Psoas muscle (tissue), 7 donors: ENCODE measurements at regions not wholly inside any gene's neighbourhood (a gene's known extent, or its start where the extent isn't known, plus 50 kb on each side); places are given as distances from the start of the nearest gene placed in this dataset.

Source experiments
- ATAC-seq, 4 donors: fragments of 200-7000 bp; cut with Tn5 transposase; one replicate each; pipeline ENCODE4 v1.9.1; 2020; ENCODE audit warnings: moderate library complexity in 3 of 4, mild to moderate bottlenecking in 2 of 4
- DNase-seq, 2 donors: peaks; one replicate each; pipeline ENCODE4 v3.0.0-alpha.2; 2020
- H3K27ac ChIP-seq: fragments of 200-600 bp; one replicate; pipeline ENCODE4 v1.8.0; 2022
- H3K27me3 ChIP-seq, 3 donors: fragments of 200-600 bp in 1 of 3; one replicate each; pipeline versions ENCODE4 v1.6.1 to v1.8.0; 2013 to 2022; ENCODE audit warnings: low read length in 2 of 3, mild to moderate bottlenecking in 2 of 3, moderate library complexity in 1 of 3; ENCODE audit not compliant: insufficient read depth in 3 of 3
- H3K36me3 ChIP-seq, 2 donors: fragments of 200-600 bp in 1 of 2; one replicate each; pipeline versions ENCODE4 v1.6.1 to v1.8.0; 2013 to 2022; ENCODE audit warnings: low read depth in 1 of 2, mild to moderate bottlenecking in 1 of 2, moderate library complexity in 1 of 2; ENCODE audit not compliant: insufficient read depth in 1 of 2
- H3K4me1 ChIP-seq: fragments of 200-600 bp; one replicate; pipeline ENCODE4 v1.8.0; 2022
- H3K4me3 ChIP-seq: fragments of 200-600 bp; one replicate; pipeline ENCODE4 v1.8.0; 2022; ENCODE audit warnings: mild to moderate bottlenecking
- H3K9me3 ChIP-seq: fragments of 200-600 bp; one replicate; pipeline ENCODE4 v1.8.0; 2022
- WGBS, 3 donors: extraction: QIAGEN DNeasy Blood & Tissue Kit; methylation state at CpG; one replicate each; pipeline versions ENCODE4 v1.1.6 to v1.1.7; 2013; 5-methylcytosine and 5-hydroxymethylcytosine counted together
- intact Hi-C, 2 donors: fragments of 100-400 bp; cut with DNase I; formaldehyde crosslinking; loops; one replicate each; pipeline versions ENCODE4 v1.11.0 to v1.14.2; 2022
- TF ChIP-seq, protein P1 (sequence below): fragments of 200-600 bp; IDR thresholded peaks from one replicate; pipeline ENCODE4 v1.8.0; 2022; ENCODE audit warnings: antibody characterized with exemption
- donor health status: healthy with polysubstance abuse.
- donor health status: DM: no; HTN: no; CAD: no; lungs with moderate emphysema.
- donor health status: Bipolar disorder and iron deficiency.
- donor health status: healthy.
- donor health status: DM: yes; HTN: yes; CAD: no.
- donor health status: DM: no; HTN: no; CAD: no.
- donor health status: DM: yes; HTN: yes; CAD: no.

DNA sequence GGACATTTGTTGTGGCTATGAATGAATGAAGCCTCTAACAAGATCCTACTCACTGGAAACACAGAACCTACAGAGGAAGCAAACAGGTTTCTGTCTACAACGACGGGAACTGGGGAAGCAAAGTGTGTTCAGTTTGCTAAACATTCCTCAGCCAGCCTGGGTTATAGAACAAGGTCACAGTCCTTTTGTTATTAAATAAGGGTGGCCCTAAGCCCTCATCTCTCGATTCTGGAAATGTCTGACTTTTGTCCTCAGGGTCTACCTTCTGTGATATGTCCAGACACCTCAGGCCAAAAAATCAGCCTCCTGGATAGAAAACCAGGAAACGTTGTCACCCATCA lies 64.6 kb upstream of the ARHGEF7 start:
- H3K27ac ChIP-seq = no peak overlapping the region
- 25 to 39% (median 25%) methylated on average over 4 of the region's 4 CpGs for WGBS, 3 donors
- TF ChIP-seq, protein P1, sequence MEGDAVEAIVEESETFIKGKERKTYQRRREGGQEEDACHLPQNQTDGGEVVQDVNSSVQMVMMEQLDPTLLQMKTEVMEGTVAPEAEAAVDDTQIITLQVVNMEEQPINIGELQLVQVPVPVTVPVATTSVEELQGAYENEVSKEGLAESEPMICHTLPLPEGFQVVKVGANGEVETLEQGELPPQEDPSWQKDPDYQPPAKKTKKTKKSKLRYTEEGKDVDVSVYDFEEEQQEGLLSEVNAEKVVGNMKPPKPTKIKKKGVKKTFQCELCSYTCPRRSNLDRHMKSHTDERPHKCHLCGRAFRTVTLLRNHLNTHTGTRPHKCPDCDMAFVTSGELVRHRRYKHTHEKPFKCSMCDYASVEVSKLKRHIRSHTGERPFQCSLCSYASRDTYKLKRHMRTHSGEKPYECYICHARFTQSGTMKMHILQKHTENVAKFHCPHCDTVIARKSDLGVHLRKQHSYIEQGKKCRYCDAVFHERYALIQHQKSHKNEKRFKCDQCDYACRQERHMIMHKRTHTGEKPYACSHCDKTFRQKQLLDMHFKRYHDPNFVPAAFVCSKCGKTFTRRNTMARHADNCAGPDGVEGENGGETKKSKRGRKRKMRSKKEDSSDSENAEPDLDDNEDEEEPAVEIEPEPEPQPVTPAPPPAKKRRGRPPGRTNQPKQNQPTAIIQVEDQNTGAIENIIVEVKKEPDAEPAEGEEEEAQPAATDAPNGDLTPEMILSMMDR = no peak
- DNase-seq (no peak), ATAC-seq (no peak)
- H3K4me3 ChIP-seq = no peak overlapping the region
- no peaks in the 10 kb centered on the region for H3K36me3 ChIP-seq
- intact Hi-C loops = loop anchor here (1.0 to 5.0 kb wide), 2 partner anchors 106 to 133 kb away; partner anchors contain the start of gene ANKRD10 (in 1 of the 2)
- no peaks in the 10 kb centered on the region for H3K27me3 ChIP-seq
- H3K9me3 ChIP-seq = no peaks in the 10 kb centered on the region
- H3K4me1 ChIP-seq = peaks cover 11% of the 10 kb centered on the region

DNA sequence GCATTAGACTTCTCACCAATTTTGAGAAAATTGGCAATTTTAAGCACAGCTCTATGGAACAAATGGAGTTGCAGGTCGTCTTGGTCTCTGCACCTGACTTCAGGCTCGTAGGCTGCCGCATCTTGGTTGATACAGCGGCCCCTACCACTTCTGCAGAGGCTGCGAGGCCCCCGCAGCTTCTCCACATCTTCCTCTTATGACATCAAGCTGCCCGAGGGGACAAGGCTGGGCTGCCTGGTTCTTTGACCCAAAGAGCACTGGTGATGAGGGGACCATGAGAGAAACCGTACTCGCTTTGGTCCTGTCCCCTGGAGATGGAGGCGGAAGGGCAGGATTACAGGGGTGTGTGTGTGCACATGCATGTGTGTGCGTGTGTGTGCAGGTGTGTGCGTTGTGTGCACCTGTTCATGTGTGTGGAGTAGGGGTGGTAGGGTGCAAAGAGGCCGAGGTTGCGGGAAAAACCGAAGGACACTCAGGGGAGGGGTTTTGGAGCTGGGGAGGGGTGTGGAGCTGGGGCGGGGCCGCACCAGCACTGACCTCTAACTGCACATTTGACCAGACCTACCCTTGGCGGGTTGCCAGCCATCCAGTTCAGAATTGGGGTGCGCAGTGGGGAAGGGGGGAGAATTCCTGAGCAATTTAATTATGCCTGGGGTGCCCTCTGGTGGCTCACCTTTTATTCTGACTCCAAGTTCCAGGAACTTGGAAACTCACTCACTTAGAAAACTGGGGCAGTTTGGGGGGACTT lies 65.1 kb upstream of the ARHGEF7 start:
- Histone ChIP-seq H3K4me3 (no peak overlapping the region), H3K4me1 (peaks cover 11% of the 10 kb centered on the region), H3K36me3 (no peaks in the 10 kb centered on the region), H3K27ac (no peak overlapping the region), H3K27me3 (no peaks in the 10 kb centered on the region), H3K9me3 (no peaks in the 10 kb centered on the region)
- TF ChIP-seq, protein P1 = peak; percentile 52
- DNase-seq (peak in 1 of 2 donors; percentile 41), ATAC-seq (peak in 1 of 4 donors; percentile 46)
- intact Hi-C loops = loop anchor here (1.0 to 10.0 kb wide), 3 partner anchors 106 to 455 kb away; partner anchors contain the start of gene ANKRD10 (in 1 of the 2)
- WGBS, 3 donors = 68 to 71% (median 70%) methylated on average over 19 of the region's 19 CpGs

DNA sequence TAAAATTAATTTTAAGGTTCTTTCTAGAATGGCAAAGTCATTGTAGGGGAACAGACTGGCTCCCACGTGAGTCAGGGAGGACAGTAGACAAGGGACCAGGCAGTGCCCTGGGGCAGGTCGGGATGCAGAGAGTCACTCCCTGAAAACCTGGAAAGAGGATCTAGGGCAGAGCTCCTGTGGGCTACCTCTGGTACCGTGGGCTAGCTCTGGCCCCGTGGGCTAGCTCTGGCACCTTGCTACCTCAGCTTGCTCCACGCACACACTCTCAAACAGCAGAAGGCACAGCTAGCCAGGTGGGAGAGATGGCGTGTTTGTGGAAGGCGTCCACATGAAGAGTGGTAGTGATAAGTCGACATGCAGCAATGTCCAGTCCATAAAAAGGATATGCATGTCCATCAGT lies 66.7 kb upstream of the ARHGEF7 start:
- Histone ChIP-seq H3K27ac (no peak overlapping the region), H3K4me1 (peaks cover 11% of the 10 kb centered on the region)
- ATAC-seq = no peak

DNA sequence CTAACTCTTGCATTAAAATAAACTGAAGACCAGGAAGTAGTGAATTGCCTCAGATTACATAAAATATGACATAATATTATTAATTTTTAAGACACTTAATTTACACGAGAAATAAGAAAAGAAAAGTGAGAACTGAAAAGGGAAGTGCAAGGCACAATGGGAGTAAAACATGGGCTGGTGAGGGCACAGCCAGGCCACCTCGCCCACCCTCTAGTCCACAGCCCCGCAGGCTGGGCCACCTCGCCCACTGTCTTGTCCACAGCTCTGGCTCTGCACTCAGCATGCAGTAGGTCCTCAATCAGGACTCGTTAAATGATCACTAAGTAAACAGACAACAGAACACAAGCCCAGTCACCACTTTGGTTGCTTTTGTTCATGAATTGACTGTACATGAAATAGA lies 67.8 kb upstream of the ARHGEF7 start:
- intact Hi-C loops = loop anchor here in 1 of 2 donors (10.0 kb wide), 1 partner anchor 453 kb away; no protein-coding TSS in a partner anchor
- ATAC-seq = no peak
- DNase-seq = no peak
- 63 to 69% (median 68%) methylated on average over 5 of the region's 5 CpGs for WGBS, 3 donors
- TF ChIP-seq, protein P1 = no peak
- H3K27ac ChIP-seq = peak overlapping the region; percentile 70
- H3K4me3 ChIP-seq = no peak overlapping the region
- no peaks in the 10 kb centered on the region for H3K9me3 ChIP-seq
- H3K36me3 ChIP-seq = no peaks in the 10 kb centered on the region
- H3K4me1 ChIP-seq = peaks cover 11% of the 10 kb centered on the region
- H3K27me3 ChIP-seq = no peaks in the 10 kb centered on the region

More for the DNA sequence above, 66.7 kb upstream of the ARHGEF7 start:
- TF ChIP-seq, protein P1 = no peak
- intact Hi-C loops = loop anchor here in 1 of 2 donors (10.0 kb wide), 1 partner anchor 454 kb away; no protein-coding TSS in a partner anchor
- no peaks in the 10 kb centered on the region for H3K36me3 ChIP-seq
- no peak overlapping the region for H3K4me3 ChIP-seq
- no peak for DNase-seq
- no peaks in the 10 kb centered on the region for H3K27me3 ChIP-seq
- 89 to 96% (median 91%) methylated on average over 8 of the region's 8 CpGs for WGBS, 3 donors
- no peaks in the 10 kb centered on the region for H3K9me3 ChIP-seq
